Gastroesophageal sphincter (tissue), 3 donors: ENCODE measurements at regions not wholly inside any gene's neighbourhood (a gene's known extent, or its start where the extent isn't known, plus 50 kb on each side); places are given as distances from the start of the nearest gene placed in this dataset.

Source experiments
- CTCF ChIP-seq, 4 experiments: fragments of 200-600 bp in 2 of 4; fragments of 450-650 bp in 2 of 4; sonication (generic) in 1 of 4; IDR thresholded peaks; one replicate each; pipeline ENCODE4 v1.5.1; 2017 to 2019; ENCODE audit warnings: antibody characterized with exemption in 4 of 4, mild to moderate bottlenecking in 2 of 4, moderate library complexity in 2 of 4
- POLR2A ChIP-seq, 2 donors: fragments of 450-650 bp; IDR thresholded peaks; one replicate each; pipeline ENCODE4 v1.6.1; 2017; ENCODE audit warnings: antibody characterized with exemption in 2 of 2, mild to moderate bottlenecking in 2 of 2, moderate library complexity in 1 of 2
- POLR2AphosphoS5 ChIP-seq: sonication (generic); formaldehyde crosslinking; IDR thresholded peaks from one replicate; pipeline ENCODE4 v1.6.1; 2017; ENCODE audit warnings: antibody characterized with exemption

- TF ChIP-seq CTCF (IDR thresholded peaks at IDR 0.05) (no peak), POLR2A (IDR thresholded peaks at IDR 0.05) (no peak), POLR2AphosphoS5 (no peak)
Measured at GRCh38 chr17:22310717-22311686, 618.7 kb downstream of the KCNJ18 start.
